GM12872 (cell line): ENCODE measurements at regions not wholly inside any gene's neighbourhood (a gene's known extent, or its start where the extent isn't known, plus 50 kb on each side); places are given as distances from the start of the nearest gene placed in this dataset.

Experiments used
- TF ChIP-seq, protein P1 (sequence below): IDR thresholded peaks from 3 replicates; pipeline ENCODE4 v1.5.1; 2011; ENCODE audit warnings: low read depth, mild to moderate bottlenecking, low read length, moderate library complexity; ENCODE audit not compliant: insufficient read depth

DNA sequence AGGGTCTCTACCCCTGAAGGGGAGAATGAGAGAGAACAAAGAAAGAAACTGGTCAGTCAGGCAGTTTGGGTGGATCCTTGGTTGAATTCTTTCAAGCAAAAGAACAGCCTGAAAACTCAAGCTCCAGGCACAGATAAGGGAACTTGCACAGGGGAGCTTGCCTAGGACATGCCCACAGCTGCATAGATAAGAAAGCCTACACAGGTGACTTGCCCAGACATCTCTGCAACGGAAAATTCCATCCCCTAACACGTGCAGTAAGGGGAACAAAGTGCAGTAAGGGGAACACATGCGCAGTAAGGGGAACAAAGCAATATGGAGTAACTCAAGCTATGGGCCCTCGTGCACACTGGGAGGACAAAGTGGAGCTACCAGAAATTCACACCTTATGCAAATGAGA is 540.1 kb upstream of the MIS18BP1 start:
- TF ChIP-seq, protein P1, sequence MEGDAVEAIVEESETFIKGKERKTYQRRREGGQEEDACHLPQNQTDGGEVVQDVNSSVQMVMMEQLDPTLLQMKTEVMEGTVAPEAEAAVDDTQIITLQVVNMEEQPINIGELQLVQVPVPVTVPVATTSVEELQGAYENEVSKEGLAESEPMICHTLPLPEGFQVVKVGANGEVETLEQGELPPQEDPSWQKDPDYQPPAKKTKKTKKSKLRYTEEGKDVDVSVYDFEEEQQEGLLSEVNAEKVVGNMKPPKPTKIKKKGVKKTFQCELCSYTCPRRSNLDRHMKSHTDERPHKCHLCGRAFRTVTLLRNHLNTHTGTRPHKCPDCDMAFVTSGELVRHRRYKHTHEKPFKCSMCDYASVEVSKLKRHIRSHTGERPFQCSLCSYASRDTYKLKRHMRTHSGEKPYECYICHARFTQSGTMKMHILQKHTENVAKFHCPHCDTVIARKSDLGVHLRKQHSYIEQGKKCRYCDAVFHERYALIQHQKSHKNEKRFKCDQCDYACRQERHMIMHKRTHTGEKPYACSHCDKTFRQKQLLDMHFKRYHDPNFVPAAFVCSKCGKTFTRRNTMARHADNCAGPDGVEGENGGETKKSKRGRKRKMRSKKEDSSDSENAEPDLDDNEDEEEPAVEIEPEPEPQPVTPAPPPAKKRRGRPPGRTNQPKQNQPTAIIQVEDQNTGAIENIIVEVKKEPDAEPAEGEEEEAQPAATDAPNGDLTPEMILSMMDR: no peak

DNA sequence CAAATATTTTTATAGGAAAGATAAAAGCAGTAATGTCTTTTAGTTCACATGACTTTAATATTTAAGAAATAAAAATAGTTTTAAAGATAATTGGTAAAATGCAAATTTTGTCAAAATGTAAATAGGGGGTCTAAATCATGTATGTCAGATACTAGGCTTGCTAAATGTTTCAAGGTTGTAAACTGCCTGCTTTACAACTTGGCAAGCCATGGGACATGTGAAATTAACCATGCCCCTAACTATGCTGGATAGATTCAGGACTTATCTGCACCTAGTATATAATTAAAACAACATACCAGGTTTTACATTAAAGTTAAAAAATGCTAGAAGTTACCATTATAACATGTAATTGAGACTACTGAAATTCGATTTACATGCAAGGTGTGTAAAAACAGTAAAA is 537.3 kb upstream of the MIS18BP1 start:
- TF ChIP-seq, protein P1: no peak

DNA sequence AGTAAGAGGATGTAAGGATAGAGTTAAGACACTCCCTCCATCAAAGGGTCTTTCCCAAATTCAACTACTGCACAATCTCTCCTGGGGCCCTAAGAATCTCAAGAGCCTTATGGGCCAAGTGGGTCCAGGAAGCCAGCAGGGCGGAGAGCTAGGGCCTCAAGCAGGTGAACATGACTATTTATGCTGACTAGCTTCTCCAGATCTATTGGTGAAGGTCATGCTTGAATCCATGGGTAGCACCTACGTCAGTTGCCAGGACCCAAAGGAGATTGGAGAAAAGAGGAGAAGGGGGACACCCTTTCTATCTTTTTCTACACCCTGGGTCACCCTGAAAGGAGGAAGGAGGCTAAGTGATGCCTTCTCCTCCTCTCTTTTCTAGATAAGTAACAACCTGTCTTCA is 534.2 kb upstream of the MIS18BP1 start:
- TF ChIP-seq, protein P1: no peak

DNA sequence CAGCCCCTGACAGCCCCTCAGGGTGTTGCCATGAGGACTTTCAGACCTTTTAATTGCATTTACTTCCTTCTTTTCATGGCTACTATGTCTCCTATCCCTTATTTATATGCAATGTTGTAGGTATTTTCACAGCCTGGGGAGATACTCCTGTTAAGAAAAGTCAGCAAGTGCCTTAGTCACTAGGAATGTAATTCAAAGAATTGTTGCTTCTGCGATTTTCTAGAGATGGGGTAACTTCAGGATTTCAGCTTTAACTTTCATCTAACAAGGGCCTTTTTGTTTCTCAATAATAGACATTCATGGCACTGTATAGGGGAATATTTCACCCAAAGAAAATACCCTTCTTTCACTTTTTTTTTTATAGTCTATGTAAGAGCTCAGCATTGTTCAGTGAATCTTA is 533.3 kb upstream of the MIS18BP1 start:
- TF ChIP-seq, protein P1: no peak

DNA sequence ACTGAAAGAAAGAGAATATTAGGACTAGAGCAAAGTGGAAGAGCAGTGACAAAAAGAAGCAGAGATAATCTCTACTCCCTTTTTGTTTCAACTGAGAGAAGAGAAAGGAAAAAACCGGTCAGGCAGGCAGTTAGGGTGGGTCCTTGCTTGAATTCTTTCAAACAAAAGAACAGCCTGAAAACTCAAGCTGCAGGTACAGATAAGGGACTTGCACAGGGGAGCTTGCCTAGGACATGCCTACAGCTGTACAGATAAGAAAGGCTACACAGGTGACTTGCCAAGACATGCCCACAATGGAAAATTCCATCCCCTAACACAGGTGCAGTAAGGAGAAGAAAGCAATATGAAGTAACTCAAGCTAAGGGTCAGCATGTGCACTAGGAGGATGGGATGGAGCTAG is 532.2 kb upstream of the MIS18BP1 start:
- TF ChIP-seq, protein P1: no peak

DNA sequence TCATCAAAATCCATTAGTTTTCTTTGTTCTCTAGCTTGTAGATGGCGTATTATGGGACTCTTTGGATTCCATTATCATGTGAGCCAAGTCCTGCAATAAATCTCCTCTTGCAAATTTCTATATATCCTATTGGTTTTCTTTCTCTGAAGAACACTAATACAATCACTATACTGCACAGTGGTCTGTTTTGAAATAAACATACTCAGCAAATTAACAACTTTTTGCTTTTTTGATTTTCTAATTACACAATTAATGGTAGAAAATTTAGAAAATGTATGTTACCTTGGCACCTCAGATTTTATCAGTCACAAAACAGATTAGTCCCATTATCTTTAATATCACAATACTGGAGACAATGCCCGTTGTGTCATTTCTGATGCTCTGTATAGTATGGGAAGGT is 513.2 kb upstream of the MIS18BP1 start:
- TF ChIP-seq, protein P1: no peak

DNA sequence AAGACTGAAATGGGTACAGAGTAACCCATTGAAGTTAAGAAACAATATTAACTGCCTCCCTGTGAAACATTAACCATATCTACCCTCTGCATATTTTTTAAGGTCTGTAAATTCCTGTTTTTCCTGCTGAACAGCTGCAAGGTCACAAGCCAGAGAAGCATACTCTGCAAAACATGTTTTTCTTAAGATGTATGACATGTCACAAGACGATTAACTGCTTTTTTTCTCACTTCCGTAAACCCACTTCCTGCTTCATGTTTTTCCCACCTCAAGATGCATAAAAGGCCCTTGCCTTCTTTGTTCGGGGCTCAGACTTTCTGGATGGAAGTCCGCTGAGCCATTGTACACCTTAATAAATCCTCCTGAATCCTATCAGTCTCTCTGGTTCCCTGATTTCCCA is 504.7 kb upstream of the MIS18BP1 start:
- TF ChIP-seq, protein P1: no peak

DNA sequence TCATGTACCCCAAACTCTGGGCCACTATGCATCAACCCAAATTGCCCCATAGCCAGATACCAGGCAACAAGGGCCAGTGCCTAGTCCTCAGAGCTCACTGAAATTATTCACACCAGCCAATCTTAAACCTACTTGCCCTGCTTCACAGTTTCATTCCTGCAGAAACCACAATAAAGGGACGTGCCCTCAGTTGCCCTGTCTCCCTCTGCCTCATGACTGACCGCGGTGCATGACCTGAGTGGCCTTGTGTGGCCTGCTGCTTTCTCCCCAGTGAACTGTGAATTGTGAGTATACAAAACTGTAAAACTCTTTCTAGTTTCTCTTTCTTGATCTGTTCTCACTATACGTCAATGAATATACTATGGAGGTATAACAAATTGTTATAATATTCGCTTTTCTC is 490.9 kb upstream of the MIS18BP1 start:
- TF ChIP-seq, protein P1: no peak
